ENCODE measurements at regions not wholly inside any gene's neighbourhood (a gene's known extent, or its start where the extent isn't known, plus 50 kb on each side); places are given as distances from the start of the nearest gene placed in this dataset.

DNA sequence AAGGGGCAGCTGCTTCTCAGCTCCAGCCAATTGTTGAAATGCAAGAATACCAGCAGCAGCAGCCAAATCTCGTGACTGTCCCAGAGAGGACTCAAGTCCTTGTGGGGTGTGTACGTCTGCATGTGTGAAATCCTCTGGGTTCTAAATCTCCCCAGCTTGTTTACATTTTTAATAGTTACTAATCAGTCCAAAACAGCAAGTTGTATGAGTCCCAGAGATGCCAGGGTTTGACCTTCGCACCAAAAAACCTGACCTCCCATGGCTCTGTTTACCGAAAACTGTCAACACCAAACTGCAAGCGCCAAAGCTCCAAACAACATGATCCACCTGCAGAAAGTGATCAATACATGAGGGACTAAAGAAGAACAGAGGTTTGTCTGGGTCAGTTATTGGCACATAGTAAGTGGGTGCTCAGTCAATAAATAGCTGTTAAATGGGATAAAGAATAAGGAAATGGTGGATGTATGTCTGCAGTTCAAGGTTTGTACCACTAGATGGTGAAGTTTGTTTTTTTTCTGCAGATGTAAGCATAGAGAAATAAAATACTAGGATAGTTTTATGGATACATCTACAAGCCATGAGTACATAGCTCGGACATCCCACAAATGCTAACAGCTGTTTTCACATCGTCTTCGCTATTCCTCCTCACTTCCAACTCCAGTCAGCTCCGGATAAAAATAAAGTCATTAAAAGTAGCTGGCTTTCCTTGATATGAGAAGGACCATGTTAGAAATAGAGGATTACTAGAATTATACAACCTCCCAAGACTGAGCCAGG, 85.3 kb upstream of the ADRB2 start:
- TF ChIP-seq, protein P1, sequence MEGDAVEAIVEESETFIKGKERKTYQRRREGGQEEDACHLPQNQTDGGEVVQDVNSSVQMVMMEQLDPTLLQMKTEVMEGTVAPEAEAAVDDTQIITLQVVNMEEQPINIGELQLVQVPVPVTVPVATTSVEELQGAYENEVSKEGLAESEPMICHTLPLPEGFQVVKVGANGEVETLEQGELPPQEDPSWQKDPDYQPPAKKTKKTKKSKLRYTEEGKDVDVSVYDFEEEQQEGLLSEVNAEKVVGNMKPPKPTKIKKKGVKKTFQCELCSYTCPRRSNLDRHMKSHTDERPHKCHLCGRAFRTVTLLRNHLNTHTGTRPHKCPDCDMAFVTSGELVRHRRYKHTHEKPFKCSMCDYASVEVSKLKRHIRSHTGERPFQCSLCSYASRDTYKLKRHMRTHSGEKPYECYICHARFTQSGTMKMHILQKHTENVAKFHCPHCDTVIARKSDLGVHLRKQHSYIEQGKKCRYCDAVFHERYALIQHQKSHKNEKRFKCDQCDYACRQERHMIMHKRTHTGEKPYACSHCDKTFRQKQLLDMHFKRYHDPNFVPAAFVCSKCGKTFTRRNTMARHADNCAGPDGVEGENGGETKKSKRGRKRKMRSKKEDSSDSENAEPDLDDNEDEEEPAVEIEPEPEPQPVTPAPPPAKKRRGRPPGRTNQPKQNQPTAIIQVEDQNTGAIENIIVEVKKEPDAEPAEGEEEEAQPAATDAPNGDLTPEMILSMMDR (IDR thresholded peaks at IDR 0.05), result peak; percentile 63 to 81 (median 75)
- no peak for TF ChIP-seq POLR2A (IDR thresholded peaks at IDR 0.05)
